T-helper 1 cell treated with Interleukin-12 subunit alpha and Interleukin-12 subunit beta and Interleukin-4 antibody, amounts not matched to agents 30 μg/mL and 1 μg/mL, for 36 hours (primary cell): ENCODE measurements at regions not wholly inside any gene's neighbourhood (a gene's known extent, or its start where the extent isn't known, plus 50 kb on each side); places are given as distances from the start of the nearest gene placed in this dataset.
"Not testable (repeated sequence)": the region's sequence is repeated elsewhere in the genome, so short reads cannot be mapped to it uniquely, and the experiment has no call there.

Experiments
- H3K27ac Mint-ChIP-seq: one replicate; pipeline ENCODE4 v1.8.0; 2021; ENCODE audit warnings: mild to moderate bottlenecking, mixed read lengths
- H3K27me3 Mint-ChIP-seq: one replicate; pipeline ENCODE4 v1.8.0; 2021; ENCODE audit warnings: low read depth, mixed read lengths
- H3K36me3 Mint-ChIP-seq: one replicate; pipeline ENCODE4 v1.8.0; 2021; ENCODE audit warnings: low read depth, mixed read lengths
- H3K4me1 Mint-ChIP-seq: one replicate; pipeline ENCODE4 v1.8.0; 2021; ENCODE audit warnings: low read depth, mixed read lengths
- H3K4me3 Mint-ChIP-seq: one replicate; pipeline ENCODE4 v1.8.0; 2021; ENCODE audit warnings: mild to moderate bottlenecking, moderate library complexity, mixed read lengths
- H3K9me3 Mint-ChIP-seq: one replicate; pipeline ENCODE4 v1.8.0; 2021; ENCODE audit warnings: mixed read lengths

DNA sequence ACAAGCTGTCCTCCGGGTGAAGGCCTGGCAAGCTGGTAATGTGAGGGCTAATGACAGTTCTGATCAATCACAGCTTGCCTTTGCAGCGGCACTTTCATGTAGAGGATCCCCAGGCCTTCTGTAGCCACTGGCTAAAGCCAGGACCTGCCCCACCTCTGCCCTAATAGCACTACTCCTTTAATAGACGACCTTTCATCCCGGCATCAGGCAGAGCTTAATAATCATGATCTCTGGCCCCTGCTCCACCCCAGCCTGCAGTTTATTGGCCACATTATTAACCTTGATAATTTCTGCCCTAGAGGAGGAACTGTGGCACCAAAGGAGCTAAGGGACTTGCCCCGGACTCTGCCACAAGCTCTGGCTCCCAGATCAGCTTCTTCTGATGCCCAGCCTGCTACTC, 142.3 kb upstream of the TBX3 start:
- Mint-ChIP-seq H3K36me3 (no peaks in the 10 kb centered on the region), H3K4me3 (no peak overlapping the region), H3K4me1 (no peaks in the 10 kb centered on the region), H3K27ac (no peak overlapping the region), H3K9me3 (no peaks in the 10 kb centered on the region), H3K27me3 (no peaks in the 10 kb centered on the region)

DNA sequence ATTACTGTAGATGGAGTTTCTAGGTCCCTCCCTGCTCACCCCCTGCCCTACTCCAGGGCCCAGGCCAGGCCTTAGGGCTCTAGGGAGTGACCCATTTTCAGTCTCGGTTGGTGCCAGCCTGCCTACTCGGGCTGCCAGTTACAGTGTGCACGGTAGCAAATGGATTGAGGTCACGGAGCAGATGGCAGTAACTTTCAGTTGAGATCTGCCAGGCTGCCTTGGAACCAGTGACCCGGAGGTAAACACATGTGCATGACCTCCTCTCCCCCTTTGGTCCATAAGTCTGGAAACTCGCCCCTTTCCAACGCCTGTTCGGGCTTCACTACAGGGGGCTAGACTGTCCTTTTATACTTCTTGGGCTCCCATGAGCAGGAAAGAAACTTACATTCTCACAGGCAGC, 139.7 kb upstream of the TBX3 start:
- H3K4me1 Mint-ChIP-seq: no peaks in the 10 kb centered on the region
- no peak overlapping the region for H3K27ac Mint-ChIP-seq
- no peaks in the 10 kb centered on the region for H3K9me3 Mint-ChIP-seq
- no peaks in the 10 kb centered on the region for H3K36me3 Mint-ChIP-seq
- no peak overlapping the region for H3K4me3 Mint-ChIP-seq
- no peaks in the 10 kb centered on the region for H3K27me3 Mint-ChIP-seq

DNA sequence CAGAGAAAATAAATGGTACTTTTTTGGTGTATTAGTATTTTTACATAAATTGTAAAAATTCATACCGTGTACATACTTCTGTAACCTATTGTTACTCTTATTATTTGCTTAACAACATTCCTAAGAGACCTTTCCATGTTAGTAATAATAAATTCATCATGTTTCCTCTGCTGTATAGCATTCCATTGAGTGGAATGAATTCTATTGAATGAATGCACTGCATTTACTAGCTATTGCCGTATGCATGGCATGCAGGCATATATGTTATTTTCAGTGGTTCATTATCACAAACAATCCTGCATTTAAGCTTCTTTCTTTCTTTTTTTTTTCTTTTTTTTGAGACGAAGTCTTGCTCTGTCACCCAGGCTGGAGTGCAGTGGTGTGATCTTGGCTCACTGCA, 137.6 kb upstream of the TBX3 start:
- H3K4me3 Mint-ChIP-seq: no peak overlapping the region
- no peaks in the 10 kb centered on the region for H3K36me3 Mint-ChIP-seq
- no peaks in the 10 kb centered on the region for H3K4me1 Mint-ChIP-seq
- no peaks in the 10 kb centered on the region for H3K9me3 Mint-ChIP-seq
- no peak overlapping the region for H3K27ac Mint-ChIP-seq
- H3K27me3 Mint-ChIP-seq: no peaks in the 10 kb centered on the region

DNA sequence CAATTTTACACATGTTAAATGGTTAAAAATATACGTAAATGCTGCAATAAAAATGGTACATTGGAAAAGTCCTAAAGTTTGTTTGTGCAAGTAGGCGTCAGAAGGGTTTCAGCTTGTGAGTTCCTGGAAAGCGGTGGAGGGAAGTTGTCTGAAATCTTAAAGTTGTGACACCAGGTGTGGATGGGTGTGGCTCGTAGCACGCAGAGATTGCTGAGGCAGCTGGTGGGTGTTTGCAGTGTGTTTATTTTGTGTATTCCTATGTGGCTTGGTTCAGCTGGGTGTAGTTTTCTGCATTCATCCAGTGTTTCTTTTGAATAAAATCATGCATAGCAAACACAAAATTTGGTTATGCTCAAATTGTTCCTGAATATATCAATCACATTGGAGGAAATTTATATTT, 136.8 kb upstream of the TBX3 start:
- Mint-ChIP-seq H3K4me1 (no peaks in the 10 kb centered on the region), H3K9me3 (no peaks in the 10 kb centered on the region), H3K27ac (no peak overlapping the region), H3K36me3 (no peaks in the 10 kb centered on the region), H3K27me3 (no peaks in the 10 kb centered on the region), H3K4me3 (no peak overlapping the region)

DNA sequence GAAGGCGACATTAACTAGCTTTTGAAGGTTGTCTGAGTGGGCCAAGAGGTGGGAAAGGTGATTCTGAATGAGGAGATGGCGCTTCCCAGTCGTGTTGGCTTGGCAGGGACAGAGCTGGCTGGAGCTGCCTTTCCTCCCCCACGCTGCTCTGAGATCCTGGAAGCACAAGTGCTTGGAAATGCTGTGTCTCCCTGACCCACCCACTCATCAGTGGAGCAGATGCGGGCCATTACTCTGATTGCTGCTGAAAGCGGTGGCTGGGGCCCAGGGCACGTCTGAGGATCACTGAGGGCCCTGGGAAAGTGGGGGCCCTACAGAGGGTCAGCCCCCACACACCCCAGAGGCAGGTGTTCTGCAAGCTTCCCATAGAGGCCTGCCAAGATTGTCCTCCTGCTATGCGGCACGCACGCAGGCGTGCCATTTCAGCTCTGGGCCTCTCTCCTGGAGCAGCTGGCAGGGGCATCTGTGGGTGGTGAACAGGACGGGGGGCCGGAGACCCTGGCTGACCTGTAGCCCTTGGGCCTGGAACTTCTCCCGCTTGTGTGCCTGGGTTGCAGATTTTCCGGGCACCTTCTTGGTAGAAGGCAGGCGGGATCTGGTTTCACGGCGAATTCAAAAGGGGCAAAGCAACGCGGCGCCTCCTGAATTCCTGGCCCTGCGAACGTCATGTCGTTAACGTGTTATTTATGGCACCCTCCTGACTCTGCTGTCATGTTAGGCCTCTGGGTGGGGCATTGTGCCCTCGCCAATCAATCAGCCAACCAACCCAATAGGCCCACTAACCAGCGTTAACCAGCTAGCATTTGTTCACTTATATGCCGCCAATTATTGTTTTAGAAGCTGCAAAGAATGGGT, 133.8 kb upstream of the TBX3 start:
- Mint-ChIP-seq H3K36me3 (no peaks in the 10 kb centered on the region), H3K27me3 (peaks cover 3% of the 10 kb centered on the region), H3K4me1 (no peaks in the 10 kb centered on the region), H3K9me3 (no peaks in the 10 kb centered on the region), H3K4me3 (no peak overlapping the region), H3K27ac (no peak overlapping the region)

DNA sequence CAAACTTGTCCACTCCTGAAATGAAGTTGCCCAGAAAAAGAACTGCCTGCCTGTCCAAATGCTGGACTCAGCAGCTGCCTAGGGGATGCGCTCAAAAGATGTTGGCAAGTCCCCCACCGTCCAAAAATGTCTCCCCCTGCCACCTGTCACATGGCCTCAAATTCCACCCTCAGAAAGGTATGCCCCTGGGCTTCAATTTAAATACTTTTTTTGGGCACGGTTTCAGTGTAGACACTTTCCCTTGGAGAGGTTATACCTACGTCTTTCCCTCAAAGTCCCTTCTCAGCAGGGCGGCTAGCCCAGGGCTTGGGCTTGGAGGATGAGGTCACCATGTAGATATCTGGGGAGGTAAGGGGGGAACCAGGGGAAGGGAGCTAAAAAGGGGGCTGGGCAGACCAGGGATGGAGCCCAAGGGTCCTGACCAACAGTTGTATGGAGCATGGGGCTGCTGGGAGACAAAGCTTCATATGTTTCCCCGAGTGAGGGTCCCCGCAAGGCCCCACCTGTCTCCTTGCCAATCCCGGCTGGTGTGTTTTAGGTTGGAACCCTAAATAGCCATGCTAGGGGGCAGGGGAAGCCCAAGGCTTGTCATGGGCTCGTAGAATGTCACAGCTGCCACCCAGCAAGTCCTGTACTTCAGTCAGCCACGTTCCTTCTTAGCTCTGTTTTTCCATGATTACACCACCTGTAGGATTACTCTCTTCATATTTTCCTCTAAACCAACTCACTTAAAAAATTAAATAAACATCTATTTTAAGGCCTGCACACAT, 131.2 kb upstream of the TBX3 start:
- Mint-ChIP-seq H3K9me3 (no peaks in the 10 kb centered on the region), H3K36me3 (no peaks in the 10 kb centered on the region), H3K27ac (no peak overlapping the region), H3K27me3 (peaks cover 3% of the 10 kb centered on the region), H3K4me1 (no peaks in the 10 kb centered on the region), H3K4me3 (no peak overlapping the region)

DNA sequence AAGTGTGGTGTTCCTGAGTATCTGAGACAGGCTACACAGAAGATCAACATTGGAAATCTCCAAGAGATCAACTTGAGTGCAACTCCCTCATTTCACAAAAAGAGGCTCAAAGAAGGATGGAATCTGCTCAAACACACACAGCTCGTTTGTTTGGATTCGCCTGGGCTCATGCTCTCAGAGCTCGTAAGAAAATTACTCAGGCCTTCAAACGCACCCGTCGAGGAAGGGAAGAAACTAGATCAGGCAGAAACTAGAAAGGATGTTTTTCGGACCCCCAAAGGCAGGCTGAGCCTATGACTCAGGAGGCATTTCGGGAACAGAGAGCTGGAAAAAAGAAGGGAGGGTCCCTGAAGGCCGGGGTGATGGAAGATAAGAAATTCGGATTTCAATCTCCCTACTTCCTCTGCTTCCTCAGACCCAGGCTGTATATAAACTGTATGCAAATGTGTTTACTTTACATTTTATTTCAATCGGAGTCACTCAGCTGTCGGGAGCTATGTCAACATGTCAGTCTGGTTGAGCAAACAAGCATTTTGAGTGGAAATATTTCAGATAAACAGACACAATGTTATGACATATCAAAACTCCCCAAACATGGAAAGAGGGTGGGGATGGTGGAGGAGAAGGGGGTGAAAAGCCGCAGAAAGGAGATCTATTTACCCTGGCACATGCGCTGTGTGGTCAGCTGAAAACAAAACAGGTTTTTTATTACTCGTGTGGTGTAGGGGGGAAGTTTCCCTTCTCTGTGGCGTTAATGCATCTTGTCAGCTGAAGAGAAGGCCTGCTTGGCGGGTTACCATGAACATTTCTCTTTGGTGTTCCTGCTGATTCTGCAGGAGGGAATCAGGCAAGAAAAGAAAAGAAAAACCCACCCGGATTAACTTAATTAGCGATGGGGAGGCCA, 129.1 kb upstream of the TBX3 start:
- Mint-ChIP-seq H3K36me3 (no peaks in the 10 kb centered on the region), H3K4me3 (no peak overlapping the region), H3K27ac (no peak overlapping the region), H3K9me3 (peaks cover 5% of the 10 kb centered on the region), H3K4me1 (no peaks in the 10 kb centered on the region), H3K27me3 (peaks cover 3% of the 10 kb centered on the region)

DNA sequence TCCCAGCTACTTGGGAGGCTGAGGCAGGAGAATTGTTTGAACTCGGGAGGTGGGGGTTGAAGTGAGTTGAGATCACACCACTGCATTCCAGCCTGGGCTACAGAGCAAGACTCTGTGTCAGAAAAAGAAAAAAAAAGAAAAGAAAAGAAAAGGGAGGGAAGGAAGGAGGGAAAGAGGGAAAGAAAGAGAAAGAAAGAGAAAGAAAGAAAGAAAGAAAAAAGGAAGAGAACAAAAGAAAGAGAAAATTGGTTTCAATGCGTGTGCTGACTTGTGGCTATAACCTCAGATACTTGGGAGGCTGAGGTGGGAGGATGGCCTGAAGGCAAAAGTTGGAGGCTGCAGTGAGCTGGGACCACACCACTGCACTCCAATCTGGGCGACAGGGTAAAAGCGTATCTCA, 128.4 kb upstream of the TBX3 start:
- Mint-ChIP-seq H3K27ac (no peak overlapping the region), H3K9me3 (peaks cover 10% of the 10 kb centered on the region), H3K4me3 (no peak overlapping the region)

DNA sequence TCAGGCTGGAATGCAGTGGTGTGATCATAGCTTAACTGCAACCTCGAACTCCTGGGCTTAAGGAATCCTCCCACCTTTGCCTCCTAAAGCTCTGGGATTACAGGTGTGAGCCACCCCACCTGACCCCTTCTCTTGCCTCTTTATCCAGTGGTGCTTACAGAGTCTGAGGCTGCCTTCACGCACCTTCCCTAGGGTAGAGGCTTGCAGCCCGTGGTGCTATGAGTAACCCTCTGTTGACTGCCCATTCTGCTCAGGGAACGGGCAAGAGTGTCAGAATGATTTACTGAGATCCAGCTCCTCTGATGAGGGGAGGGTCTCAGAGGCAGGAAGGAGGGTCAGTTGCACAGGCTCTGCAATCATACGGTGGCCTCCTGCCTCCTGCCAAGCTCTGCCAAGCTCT, 125.1 kb upstream of the TBX3 start:
- H3K4me1 Mint-ChIP-seq: no peaks in the 10 kb centered on the region
- no peak overlapping the region for H3K27ac Mint-ChIP-seq
- no peaks in the 10 kb centered on the region for H3K36me3 Mint-ChIP-seq
- peaks cover 3% of the 10 kb centered on the region for H3K27me3 Mint-ChIP-seq
- no peak overlapping the region for H3K4me3 Mint-ChIP-seq
- H3K9me3 Mint-ChIP-seq: peaks cover 10% of the 10 kb centered on the region

More for the DNA sequence above, 128.4 kb upstream of the TBX3 start:
- Mint-ChIP-seq H3K4me1 (no peaks in the 10 kb centered on the region), H3K27me3 (peaks cover 3% of the 10 kb centered on the region), H3K36me3 (no peaks in the 10 kb centered on the region)

DNA sequence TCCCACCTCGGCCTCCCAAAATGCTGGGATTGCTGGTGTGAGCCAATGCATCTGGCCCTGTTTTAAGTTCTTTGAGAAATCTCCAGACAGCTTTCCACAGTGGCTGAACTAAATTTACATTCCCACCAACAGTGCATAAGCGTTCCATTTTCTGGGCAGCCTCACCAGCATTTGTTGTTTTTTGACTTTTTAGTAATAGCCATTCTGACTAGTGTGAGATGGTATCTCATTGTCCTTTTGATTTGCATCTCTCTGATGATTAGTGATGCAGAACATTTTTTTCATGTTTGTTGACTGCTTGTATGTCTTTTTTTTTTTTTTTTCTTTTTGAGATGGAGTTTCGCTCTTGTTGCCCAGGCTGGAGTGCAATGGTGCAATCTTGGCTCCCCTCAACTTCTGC, 117.4 kb upstream of the TBX3 start:
- not testable (repeated sequence) for H3K9me3 Mint-ChIP-seq, H3K27me3 Mint-ChIP-seq, H3K27ac Mint-ChIP-seq, H3K4me1 Mint-ChIP-seq, H3K36me3 Mint-ChIP-seq, H3K4me3 Mint-ChIP-seq

DNA sequence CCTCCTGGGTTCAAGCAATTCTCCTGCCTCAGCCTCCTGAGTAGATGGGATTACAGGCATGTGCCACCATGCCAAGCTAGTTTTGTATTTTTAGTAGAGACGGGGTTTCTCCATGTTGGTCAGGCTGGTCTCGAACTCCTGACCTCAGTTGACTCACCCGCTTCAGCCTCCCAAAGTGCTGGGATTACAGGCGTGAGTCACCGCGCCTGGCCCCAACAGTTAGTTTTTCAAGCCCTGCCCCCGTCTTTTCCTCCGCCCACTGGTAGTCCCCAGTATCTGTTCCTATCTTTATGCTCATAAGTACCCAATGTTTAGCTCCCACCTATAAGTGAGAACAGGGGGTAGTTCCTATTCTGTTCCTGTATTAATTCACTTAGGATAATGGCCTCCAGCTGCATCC, 116.6 kb upstream of the TBX3 start:
- not testable (repeated sequence) for H3K27ac Mint-ChIP-seq, H3K36me3 Mint-ChIP-seq, H3K27me3 Mint-ChIP-seq, H3K4me1 Mint-ChIP-seq, H3K9me3 Mint-ChIP-seq, H3K4me3 Mint-ChIP-seq

DNA sequence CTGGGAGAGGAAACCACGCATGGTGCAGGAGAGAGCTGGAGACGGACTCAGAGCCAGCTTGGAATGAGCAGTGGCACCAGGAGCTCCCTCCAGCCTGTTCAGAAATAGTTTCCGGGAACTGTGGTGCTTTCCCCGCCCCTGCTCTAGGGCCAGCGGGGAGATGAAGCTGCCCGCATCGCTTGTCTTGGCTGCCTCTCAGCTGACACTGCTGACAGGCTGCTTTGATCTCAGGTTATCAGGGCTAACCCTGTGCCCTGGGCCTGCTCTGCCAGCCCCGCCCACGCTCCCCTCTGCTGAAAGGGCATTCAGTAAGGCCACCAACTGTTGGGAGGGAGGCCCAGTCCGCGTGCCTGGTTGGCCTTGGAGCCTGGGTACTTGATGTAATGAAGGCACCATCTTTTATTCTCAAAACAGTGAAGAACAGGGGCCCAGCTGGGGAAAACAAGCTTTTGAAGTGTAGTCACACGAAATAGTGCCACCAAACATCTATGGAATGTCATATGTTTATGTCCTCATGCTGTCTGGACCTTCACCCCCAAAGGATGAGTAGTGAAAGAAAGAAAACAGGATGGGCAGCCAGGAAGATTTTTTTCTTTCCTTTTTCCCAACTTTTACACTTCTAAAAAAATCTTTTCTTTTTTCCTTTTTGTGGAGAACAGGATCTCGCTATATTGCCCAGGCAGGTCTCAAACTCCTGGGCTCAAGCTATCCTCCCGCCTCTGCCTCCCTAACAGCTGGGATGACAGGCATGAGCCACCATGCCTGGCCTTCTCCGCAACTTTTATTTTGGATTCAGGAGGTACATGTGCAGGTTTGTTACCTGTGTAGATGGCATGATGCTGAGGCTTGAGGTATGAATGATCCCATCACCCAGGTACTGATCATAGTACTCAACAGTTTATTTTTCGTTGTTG, 115.9 kb upstream of the TBX3 start:
- Mint-ChIP-seq H3K4me3 (no peak overlapping the region), H3K27me3 (no peaks in the 10 kb centered on the region), H3K36me3 (no peaks in the 10 kb centered on the region), H3K4me1 (no peaks in the 10 kb centered on the region), H3K27ac (no peak overlapping the region), H3K9me3 (no peaks in the 10 kb centered on the region)

DNA sequence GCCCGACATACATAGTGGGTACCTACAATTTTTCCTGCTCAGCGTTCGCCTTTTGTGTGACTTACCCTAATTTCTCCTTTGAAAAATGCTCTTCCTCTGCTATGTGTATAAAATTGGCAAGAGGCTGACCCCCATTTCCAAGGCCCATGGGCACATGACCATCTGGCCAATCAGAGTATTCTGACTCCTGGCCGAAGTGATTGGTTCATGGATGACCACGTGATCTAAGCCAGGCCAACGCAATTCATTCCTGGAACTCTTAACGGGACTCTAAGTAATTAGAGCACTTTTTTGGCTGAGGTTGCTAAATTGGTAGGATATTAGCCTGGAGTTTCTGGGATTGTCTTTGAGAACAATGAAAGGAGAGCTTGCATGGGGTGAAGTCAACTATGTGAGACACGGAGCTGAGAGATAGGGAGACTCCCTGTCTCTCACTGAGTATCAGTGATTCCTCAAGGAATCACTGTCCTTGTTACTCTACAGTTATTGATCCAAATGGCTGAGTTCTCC, 110.1 kb upstream of the TBX3 start:
- H3K4me3 Mint-ChIP-seq: no peak overlapping the region
- H3K27ac Mint-ChIP-seq: no peak overlapping the region
- no peaks in the 10 kb centered on the region for H3K27me3 Mint-ChIP-seq

DNA sequence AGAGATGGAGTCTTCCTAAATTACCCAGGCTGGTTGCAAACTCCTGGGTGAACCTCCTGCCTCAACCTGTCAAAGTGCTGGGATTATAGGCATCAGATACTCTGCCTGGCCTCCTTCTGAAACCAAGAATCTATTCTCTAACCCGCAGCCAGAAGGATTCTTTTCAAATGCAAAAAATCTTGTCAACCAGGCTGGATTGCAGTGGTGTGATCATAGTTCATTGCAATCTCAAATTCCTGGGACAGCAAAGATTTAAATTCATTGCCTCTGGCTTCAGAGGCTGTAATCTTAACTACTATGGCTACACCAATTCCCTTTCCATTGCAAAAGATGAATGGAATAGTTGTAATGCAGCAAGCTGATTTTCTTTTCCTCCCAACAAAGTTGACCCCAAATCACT, 106.3 kb upstream of the TBX3 start:
- H3K36me3 Mint-ChIP-seq: no peaks in the 10 kb centered on the region
- H3K4me3 Mint-ChIP-seq: no peak overlapping the region
- no peaks in the 10 kb centered on the region for H3K27me3 Mint-ChIP-seq
- H3K4me1 Mint-ChIP-seq: no peaks in the 10 kb centered on the region
- peaks cover 3% of the 10 kb centered on the region for H3K9me3 Mint-ChIP-seq
- H3K27ac Mint-ChIP-seq: no peak overlapping the region

More for the DNA sequence above, 110.1 kb upstream of the TBX3 start:
- Mint-ChIP-seq H3K9me3 (peaks cover 3% of the 10 kb centered on the region), H3K36me3 (no peaks in the 10 kb centered on the region), H3K4me1 (no peaks in the 10 kb centered on the region)
